Mammary epithelial cell (primary cell): ENCODE measurements at regions not wholly inside any gene's neighbourhood (a gene's known extent, or its start where the extent isn't known, plus 50 kb on each side); places are given as distances from the start of the nearest gene placed in this dataset.

Source experiments
- CTCF ChIP-seq, 2 donors: IDR thresholded peaks in 1 of 2; conservative IDR thresholded peaks in 1 of 2; 2 replicates each; pipeline ENCODE4 v1.5.1; 2011 to 2012; ENCODE audit warnings: inconsistent platforms in 2 of 2, low read length in 2 of 2, mild to moderate bottlenecking in 2 of 2, control low read depth in 1 of 2, low read depth in 1 of 2; ENCODE audit not compliant: insufficient read depth in 1 of 2; ENCODE audit errors: extremely low read depth in 1 of 2
- EZH2 ChIP-seq: IDR thresholded peaks from 2 replicates; pipeline ENCODE4 v1.6.1; 2012; ENCODE audit warnings: low read length, inconsistent platforms, borderline replicate concordance

- TF ChIP-seq CTCF (conservative IDR thresholded peaks at IDR 0.05 in 1 of 2, IDR thresholded peaks at IDR 0.05 in 1 of 2; ENCODE audit: extremely low read depth in 1 of 2, insufficient read depth in 1 of 2, low read depth in 1 of 2, low read length in 2 of 2): no peak
- TF ChIP-seq EZH2: no peak
Measured at GRCh38 chr15:39340903-39341645, 239.8 kb upstream of the THBS1 start.
